ENCODE measurements at regions not wholly inside any gene's neighbourhood (a gene's known extent, or its start where the extent isn't known, plus 50 kb on each side); places are given as distances from the start of the nearest gene placed in this dataset.

- Histone ChIP-seq H3K4me1 (ENCODE audit: insufficient read depth, low read length) (peaks cover 2% of the 10 kb centered on the region; the same call in 1 of the 2 replicates), H2AFZ (ENCODE audit: low read length) (no peak overlapping the region), H3K9ac (ENCODE audit: extremely low read depth, insufficient read length, low read length) (no peak overlapping the region), H4K5ac (ENCODE audit: insufficient read length, low read depth, low read length) (no peak overlapping the region), H3K56ac (ENCODE audit: insufficient read length, low read depth, low read length) (no peak overlapping the region), H2BK120ac (ENCODE audit: low read depth, low read length, poor library complexity, severe bottlenecking) (no peak overlapping the region), H3K14ac (ENCODE audit: insufficient read depth, low read length) (no peak overlapping the region), H3K27ac (ENCODE audit: insufficient read length, low read depth, low read length) (no peak overlapping the region), H3K9me3 (ENCODE audit: control insufficient read depth, low read depth, low read length) (no peaks in the 10 kb centered on the region), H3K23me2 (ENCODE audit: insufficient read length, low read depth, low read length, poor library complexity, severe bottlenecking) (no peaks in the 10 kb centered on the region), H2AK5ac (ENCODE audit: insufficient read length, low read length) (no peak overlapping the region), H3K79me1 (ENCODE audit: insufficient read depth, low read depth, low read length, poor library complexity, severe bottlenecking) (no peaks in the 10 kb centered on the region), H3K18ac (ENCODE audit: insufficient read length, low read depth, low read length) (no peak overlapping the region), H3K23ac (ENCODE audit: insufficient read length, low read depth, low read length) (no peak overlapping the region), H2BK5ac (ENCODE audit: insufficient read length, low read length) (no peak overlapping the region), H3K79me2 (ENCODE audit: insufficient read depth, low read length) (no peaks in the 10 kb centered on the region), H3K27me3 (ENCODE audit: insufficient read depth, low read length) (no peaks in the 10 kb centered on the region), H3T11ph (ENCODE audit: low read length) (no peak overlapping the region), H3K4me2 (ENCODE audit: insufficient read depth, insufficient read length, low read length) (no peak overlapping the region), H4K91ac (ENCODE audit: insufficient read length, low read depth, low read length) (no peak overlapping the region), H3K4ac (ENCODE audit: low read depth, low read length) (no peak overlapping the region), H2BK20ac (ENCODE audit: low read depth, low read length, poor library complexity, severe bottlenecking) (no peak overlapping the region), H4K20me1 (ENCODE audit: control insufficient read depth, insufficient read depth, insufficient read length) (no peaks in the 10 kb centered on the region), H2BK12ac (ENCODE audit: insufficient read length, low read depth, low read length) (no peak overlapping the region), H4K8ac (replicated peaks; ENCODE audit: insufficient read length, low read depth, low read length) (no peak overlapping the region), H2BK15ac (ENCODE audit: low read depth, low read length) (no peak overlapping the region)
- H3K9me3 Mint-ChIP-seq: no peaks in the 10 kb centered on the region; a peak in 1 of 5 replicates
- no CpG with 5 or more reads among the region's 4 CpGs for WGBS (ENCODE audit: extremely low coverage, insufficient read length, low lambda C conversion rate)
- no peak for TF ChIP-seq CTCF (conservative IDR thresholded peaks at IDR 0.05)
- no peaks in the 10 kb centered on the region for H3K36me3 Mint-ChIP-seq (ENCODE audit: insufficient read depth in 1 of 3, low read depth in 3 of 3)
- H3K4me3 Mint-ChIP-seq: no peak overlapping the region
- no peak for DNase-seq
- no peak overlapping the region for H3K27ac Mint-ChIP-seq
- peaks cover 5% of the 10 kb centered on the region in 2 experiments; a peak in 3 of 4 replicates for H3K4me1 Mint-ChIP-seq
- no peaks in the 10 kb centered on the region for H3K27me3 Mint-ChIP-seq (ENCODE audit: low read depth)
Observed at GRCh38 chr7:41508755-41509154, 194.1 kb downstream of the INHBA start.

Measured in H9 (cell line).